ENCODE measurements at regions not wholly inside any gene's neighbourhood (a gene's known extent, or its start where the extent isn't known, plus 50 kb on each side); places are given as distances from the start of the nearest gene placed in this dataset.

DNA sequence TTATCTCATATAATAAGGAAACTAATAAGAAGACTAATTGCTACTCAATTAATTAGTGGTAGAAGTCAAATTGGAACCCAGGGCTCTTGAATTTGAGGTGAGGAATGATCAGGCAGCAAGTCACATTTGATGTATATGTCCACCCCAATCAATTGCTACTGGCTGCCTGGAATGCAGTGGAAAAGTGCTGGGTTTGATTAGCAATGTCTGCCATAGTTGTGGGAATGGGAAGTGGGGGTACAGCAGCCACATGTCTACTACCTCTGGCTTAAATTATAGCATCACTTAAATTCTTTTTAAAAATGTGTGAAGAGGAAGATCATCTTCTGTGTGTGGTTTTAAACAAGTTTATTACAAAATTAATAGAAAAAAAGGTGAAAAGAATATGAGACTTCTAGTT, 50.8 kb upstream of the NAV2 start:
- DNase-seq: no peak

DNA sequence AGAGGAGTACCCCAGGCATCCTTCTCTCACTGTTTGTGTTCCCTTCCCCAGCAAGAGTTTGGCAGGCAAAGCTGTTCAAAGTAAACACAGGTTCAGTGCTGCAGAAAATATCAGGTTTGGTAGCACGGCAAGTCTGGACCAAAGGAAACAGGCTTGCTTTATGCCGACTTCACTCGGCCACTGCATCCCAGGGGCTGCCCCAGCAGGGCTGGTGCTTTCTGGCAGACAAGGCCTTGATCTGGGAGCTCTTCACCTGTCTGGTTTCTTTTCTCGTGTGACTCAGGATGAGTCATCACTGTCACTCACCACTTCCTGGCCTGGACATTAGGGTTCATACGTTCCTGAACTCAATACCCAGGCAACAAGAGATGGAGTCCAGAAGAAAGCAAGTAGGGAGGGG, 52.6 kb upstream of the NAV2 start:
- no peak for DNase-seq

DNA sequence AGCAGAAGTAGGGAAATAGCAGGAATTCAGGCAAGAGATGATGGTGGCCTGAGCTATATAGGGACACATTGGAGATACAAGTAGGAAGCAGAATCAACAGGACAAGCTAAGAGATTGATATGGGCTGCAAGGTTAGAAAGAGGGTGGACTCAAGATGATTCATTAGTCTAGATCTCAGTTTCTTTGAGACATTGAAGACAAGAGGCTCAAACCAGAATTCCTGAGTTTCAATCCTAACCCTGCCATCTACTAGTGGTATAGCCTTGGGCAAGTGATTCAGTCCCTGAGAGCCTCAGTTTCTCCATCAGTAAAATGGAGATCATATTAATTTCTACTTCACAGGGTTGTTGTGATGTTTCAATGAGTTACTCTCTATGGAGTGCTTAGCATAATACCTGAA, 53.1 kb upstream of the NAV2 start:
- DNase-seq: no peak

DNA sequence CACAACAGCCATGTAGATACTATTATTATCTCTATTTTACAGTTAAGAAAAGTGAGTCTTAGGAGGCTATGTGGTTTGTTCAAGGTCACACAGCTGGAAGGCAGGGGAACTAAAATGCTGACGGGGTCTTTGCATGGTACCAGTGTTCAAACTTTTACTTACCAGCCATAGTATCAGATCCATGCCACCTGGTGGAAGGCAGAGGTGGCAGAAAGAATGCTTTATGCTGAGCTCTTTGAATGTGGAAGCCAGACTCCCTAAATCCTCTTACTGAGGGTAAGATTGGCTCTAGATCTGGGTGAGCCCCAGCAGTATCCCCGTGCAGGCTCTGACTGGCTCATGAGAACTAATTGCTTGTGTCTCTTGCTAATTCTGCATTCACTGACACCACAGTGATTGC, 54.3 kb upstream of the NAV2 start:
- no peak for DNase-seq

DNA sequence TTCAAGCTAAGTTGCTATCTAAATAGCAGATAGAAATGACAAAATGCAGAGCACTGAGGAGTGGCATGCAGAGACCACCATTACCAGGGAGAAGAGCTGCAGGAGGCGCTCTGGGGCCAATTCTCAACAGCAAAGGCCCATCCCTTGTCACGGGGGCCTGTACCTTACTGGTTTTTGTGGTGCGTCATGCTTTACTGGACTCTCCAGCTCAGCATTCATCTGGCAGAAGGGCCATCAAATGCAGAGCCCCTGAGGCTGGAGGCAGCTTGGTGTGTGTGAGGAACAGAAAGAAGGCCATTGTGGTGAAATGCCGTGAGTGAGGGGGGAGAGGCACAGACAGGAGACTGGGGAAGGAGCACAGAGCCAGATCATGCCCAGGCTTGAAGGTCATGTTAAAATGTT, 56.5 kb upstream of the NAV2 start:
- no peak for DNase-seq

DNA sequence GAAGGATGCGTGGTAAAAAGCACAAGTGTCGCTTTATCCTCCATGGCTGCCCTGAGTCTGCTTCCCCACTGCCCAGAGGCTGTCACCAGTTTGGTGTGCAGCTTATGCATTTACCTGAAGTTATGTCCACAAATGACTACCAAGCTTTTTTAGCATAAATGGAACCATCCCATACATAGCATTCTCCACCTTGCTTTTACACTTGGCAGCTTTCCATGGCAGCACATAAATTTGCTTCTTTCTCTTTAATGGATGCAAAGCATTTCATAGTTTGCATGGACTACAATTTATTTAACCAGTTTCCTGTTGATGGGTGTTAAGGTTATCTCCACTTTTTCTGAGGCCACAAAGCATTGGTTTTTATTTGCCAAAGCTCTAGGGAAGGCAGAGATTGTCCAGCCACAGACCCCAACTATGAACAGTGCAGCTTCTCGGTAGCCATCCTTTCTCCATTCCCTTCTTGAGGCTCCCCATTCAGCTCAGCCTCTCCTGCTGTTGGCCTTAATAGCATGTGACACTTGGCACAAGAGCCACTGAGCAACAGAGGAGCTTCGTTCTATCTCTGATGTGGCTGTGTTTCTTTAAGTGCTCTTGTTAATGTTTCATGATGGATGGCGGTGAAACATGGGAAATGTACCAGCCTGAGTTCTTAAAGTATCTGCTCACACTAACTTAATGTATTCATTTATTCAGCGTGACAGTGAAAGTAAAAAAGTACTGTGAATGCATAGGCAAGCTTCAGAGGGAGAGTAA, 59.8 kb upstream of the NAV2 start:
- DNase-seq: peak; percentile 56

DNA sequence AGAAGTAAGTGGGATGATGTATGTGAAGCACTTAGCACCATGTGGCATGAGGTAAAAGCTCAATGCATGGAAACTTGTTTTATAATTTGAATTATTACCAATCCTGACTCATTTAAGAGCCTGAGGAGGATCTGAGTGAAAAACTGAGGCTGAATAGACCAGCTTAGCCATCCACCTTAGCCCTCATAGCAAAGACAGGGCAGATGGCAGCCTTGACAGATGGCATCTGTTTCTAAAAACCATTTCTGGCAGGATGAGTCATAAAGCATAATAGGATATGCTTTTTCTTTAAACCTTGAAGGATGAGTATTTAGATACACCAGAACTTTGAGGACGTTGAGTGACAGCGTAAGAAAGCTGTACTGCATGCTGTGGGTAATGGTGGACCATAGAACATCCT, 61.0 kb upstream of the NAV2 start:
- no peak for DNase-seq

DNA sequence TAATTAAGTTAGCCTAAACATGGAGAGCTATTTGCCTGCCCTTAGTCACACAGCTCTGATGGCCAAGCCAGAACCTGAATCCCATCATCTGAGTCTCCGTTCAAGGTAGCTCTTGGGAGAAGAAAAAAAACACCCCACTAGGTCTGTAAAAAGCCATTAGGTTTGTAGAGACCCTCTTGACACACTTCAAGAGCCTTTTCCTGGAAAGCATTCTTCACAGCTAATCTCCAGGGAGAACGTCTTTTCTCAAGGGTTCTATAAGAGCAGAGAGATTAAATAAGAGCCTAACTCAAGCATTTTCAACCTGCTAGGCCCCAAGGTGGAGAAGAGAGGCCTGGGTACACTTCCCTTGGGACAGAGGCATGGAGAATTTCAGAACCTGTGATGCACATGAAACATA, 61.6 kb upstream of the NAV2 start:
- peak; percentile 97 for DNase-seq

DNA sequence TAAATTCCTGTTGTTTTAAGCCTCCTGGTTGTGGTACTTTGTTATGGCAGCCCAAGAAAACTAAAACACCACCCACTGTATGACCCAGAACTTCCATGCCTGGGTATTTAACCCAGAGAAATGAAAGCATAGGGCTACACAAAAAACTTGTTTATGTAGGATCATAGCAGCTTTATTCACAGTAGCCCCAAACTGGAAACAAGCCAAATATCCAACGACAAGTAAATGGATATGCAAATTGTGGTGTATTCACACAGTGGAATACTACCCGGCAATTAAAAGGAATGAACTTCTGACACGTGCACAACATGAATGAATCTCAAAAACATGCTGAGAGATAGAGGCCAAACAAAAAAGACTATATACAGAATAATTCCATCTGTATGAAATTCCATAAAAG, 62.2 kb upstream of the NAV2 start:
- no peak for DNase-seq

DNA sequence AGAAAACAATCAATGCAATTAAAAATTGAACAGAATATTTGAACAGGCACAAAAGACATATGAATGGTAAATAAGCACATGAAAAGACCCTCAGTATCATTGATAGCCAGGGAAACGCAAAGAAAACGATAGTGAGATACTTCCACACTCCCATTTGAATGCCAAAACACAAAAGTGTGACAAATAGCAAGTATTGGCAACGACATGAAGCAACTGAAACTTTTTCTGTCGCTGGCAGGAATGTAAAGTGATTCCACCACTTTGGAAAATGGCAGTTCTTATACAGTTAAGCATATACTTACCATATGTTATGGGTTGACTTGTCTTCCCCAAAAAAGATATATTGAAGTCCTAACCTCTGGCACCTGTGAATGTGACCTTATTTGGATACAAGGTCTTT, 62.9 kb upstream of the NAV2 start:
- no peak for DNase-seq

DNA sequence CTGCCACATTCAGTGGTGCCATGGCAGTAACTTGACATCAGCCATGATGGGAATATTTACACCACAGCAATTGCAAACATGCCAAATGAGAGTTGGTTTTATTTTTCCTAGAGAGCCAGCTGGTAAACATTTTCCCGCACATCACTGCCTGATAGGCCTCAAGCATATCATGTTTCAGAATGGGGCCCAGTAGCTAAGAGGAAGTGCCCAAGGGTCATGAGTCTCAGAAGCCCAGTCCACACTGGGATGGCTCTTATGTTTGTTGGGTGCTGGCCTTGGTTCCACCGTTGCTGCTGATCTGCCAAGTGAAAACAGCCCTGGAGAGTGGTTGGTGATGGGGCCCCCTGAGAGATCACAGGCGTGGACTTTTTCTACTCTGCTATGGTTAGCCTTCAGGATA, 64.3 kb upstream of the NAV2 start:
- DNase-seq: no peak

DNA sequence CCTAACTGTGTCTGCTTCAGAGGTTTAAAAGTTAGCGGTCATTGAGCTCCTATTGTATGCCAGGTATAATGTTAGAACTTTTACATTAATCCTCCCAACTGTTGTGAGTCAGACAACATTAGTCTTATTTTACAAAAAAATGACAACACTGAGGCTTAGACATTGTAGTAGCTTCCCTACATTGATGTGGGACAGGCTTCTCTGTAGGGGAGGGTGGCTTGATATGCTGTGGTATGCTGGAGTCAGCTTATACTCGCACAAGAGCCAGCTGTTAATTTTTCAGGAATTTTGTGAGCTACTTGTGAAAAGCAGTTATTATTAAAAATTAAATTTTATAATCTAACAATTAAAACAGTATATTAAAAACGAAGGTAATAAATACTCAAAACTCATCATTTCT, 64.8 kb upstream of the NAV2 start:
- no peak for DNase-seq

DNA sequence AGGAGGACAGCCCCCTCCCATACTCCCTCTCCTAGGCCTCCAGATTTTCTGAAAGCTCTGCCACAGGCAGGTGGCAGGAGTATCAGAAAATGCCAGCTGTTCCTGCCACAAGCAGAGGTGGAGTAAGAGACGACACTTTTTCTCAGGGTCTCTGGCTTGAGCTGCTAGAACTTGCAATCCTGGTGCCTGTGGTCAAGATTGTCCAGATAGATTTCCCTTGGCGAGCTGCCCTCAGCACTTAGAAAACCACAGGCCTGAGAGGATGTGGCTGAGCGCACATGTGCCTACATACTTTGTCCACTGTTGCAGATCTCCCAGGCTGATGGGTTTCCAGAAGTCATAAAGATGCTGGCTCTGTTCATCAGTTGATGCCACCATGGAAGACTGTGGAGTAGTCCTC, 65.7 kb upstream of the NAV2 start:
- DNase-seq: peak; percentile 24

DNA sequence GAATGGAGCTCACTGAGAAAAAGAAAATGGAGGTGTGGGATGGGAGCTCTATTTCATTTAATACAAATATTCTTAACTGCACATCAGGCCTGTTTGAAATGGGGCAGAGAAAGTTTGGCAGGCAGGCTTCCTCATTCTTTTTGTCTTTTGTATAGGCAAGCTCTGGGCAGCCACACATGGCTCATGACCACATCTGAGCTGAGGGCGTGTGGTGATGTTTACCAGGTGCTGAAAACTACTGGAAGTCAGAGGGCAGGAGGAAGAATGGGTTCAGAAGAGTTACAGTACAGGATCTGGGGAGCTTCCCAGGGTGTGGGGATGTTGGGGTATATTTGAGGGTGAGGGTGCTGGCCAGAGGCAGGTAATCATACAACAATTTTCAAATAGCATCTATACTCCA, 66.3 kb upstream of the NAV2 start:
- no peak for DNase-seq

DNA sequence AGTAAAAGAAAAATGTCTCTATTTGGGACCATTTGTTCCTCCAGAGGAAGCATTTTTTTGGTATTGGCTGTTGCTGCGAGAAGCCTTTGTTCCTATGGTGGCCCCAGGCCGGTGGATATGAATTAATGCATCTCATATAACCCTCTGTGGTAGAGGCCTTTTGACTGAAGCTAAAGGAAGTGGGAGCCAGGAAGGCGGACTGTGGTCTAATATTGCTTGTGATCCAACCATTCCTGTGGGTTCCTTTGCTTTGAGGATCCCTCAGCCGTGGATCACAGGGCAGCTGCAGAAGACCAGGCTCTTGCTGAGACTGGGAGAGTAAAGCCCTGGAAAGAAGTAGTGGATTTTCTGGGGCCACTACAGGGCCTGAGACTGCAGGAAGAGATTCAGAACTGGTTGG, 68.3 kb upstream of the NAV2 start:
- no peak for DNase-seq

DNA sequence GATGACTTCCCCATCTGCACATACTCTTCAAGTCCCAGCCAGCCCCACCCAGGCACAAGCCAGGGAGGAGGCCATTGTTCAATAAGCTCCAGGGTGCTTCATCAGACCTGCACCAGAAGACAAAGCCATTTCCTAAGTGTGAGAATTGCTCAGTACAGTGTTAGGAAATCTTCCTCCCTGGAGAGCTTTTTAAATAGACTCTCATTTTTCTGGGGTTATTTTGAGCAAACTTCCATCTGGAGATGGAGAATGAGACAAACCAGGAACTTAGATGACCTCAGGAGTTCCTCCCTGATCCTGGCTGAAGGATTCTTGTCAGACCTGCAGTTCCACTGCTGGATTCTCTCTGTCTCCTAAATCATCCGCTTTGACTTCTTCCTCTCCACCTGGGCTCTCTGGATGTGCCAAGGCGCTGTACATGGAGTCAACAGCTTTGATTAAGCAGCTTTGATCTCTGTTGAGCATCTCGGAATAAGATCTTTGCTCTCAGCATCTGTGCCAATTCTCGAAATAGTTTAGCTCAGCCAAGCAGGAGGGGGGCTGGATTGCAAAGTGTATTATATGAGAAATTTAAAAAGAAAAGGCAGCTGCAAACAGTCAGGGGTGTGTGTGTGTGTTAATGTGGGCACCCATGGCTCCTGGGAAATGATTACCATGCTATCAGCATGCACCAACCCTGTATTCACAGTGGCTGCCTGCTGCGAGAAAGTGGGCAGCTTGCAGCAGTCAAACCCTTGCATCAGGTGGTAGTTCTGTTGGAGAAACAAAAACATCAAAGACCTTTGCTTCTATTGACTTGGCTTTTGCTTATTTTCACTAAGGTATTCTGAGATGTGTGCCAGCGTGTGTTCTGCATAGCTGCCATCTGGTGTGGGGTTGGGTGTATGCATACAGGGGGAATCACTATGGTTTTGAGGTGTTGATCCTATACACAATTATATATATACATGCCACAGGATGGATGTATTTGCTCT, 70.2 kb upstream of the NAV2 start:
- DNase-seq: no peak

DNA sequence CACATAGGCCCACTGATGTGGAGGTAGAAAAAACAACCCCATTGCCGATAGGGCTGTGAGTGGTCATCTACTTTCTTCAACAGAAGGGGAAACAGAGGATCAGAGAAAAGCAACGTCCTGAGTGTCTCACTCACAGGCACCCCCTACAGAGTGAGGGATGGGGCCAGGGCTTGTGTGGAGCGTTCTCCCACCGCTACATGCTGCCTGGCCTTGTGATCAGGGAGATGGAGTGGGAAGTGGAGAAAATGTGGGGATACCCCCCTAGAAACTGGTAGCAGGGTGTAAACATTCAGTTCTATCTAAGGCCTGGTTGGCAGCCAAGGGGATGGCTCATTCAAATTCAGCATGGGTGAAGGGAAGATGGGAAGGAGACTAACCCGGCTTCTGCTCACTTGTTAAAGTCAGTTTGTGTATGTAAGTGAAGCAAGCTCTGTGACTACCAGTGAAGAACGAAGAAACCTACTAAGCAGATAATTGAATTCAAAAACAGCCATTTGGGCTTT, 73.0 kb upstream of the NAV2 start:
- DNase-seq: no peak

DNA sequence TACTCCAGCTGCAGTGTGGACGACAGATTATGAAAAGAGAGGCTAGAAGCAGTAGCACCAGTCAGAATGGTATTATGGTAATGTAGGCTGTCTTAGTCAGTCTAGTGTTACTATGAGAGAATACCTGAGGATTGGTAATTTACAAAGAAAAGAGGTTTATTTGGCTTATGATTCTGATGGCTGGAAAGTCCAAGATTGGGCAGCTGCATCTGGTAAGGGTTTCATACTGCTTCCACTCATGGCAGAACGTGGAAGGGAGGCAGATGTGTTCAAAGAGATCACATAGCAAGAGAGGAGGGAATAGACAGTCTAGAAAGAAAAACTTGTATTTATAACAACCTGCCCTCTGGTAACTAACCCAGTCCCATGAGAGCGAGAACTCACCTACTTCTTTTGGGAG, 77.3 kb upstream of the NAV2 start:
- DNase-seq: no peak

DNA sequence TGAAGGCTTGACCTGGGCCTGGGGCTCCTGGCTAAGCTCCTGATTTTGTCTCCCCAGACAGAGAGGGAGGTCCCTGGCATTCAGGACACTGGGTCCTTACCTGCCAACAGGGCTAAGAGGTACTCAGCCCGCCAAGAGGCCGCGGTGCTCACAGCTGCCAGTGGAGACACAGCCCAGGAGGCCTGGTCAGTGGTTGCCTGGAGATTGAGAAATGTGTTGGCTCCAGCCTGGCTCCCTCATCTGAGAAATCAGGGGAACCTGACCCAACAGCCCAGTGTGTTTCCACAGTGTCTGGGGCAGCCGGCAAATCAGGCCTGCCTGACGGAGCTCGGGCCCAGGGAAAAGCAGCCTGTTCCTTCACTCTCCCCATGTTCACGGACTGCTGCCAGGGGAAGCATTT, 79.4 kb upstream of the NAV2 start:
- DNase-seq: peak; percentile 79

DNA sequence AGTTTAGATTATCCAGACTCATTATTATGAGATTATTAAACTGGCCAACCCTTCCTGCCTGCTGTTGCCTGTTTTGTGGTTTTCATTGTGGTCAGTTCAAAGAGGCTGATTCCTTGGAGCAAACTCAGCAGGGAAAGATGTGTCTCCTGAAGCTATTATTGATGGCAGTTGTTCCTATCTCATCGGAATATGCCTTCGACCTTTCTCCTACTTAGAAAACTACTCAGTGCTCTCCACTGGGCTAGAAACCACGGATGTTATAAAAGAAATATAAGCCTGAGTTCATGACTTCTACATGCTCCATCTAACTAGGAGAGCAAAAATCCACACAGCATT, 80.2 kb upstream of the NAV2 start:
- DNase-seq: no peak

DNA sequence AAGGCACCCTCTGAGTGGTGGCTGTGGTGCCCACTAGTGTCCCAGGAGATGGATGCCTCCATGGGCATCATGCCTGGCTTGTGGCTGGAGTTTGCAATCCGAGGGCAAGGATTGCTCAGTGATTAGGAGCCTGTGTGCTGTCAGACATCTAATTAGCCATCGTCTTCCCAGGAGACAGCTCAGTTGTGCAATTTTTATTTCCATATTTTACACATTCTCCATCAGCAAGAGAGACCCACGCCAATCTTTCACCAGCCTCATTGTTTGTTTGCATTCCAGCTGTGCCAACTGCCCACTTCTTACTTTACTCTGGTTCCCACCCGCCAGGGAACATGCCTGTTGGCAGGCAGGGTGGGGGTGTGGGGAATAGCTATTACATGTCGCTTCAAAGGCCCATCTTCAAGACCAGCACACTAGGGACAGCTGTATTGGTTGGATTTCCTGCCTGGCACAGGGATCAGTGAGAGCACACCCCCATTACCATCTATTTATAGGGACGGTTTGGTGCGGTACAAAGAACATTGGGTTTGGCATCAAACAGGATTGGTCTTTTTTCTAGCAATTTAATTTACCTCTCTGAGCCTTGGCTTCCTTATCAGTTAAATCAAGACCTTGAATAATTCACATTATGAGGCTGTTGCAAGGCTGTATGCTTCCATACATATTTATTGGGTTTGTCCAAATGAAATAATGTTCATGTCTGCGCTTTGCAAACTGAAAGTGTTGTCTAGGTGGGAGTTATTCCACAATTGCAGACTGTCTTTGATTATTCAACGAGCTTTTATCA, 80.7 kb upstream of the NAV2 start:
- no peak for DNase-seq

DNA sequence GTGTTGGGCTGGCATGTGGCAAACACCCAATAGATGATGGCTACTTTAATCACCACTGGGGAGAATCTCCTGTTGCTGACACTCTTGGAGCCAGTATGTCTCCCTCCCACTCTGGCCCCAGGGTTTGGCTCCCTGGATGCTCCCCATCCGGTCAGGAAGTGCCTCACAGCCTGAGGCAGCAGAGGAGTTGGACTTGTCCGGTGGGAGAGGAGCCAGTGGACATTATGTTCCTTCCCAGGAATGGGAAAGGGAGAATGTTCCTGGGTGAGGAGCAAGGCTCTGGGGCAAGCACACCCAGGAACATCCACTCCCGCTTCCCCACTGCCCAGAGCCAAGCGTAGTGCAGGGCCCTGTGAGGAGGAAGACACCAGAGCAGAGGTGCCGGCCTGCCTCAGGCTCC, 84.6 kb upstream of the NAV2 start:
- DNase-seq: no peak

DNA sequence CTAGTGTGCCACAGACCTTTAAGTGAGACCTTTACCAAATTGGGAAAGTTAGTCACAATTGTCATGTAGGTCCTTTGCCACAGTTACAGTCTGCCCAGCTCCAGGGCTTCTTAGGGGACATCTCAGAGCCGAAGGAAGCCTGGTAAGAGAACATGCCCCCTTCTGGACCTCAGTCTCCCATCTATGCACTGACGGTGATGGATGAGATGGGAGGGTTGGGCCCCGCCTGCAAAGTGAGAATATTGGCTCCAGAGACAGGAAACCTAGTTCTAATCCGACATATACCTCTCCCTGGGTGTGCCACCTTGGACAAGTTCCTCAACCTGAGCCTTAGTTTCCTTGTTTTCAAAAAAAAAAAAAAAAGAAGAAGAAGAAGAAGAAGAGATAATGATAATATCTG, 85.1 kb upstream of the NAV2 start:
- no peak for DNase-seq

DNA sequence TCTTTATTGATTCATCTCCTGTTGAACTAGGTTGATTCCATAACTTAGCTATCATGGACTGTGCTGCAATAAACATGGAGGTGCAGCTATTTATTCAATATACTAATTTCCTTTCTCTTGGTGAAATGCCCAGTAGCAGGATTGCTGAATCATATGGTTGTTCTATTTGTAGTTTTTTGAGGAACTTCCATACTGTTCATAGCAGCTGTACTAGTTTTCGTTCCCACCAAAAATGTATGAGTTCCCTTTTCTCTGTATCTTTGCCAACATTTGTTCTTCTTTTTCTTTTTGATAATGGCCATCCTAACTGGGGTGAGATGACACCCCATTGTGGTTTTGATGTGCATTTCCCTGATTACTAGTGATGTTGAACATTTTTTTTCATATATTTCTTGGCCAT, 87.2 kb upstream of the NAV2 start:
- no peak for DNase-seq

Measured in DMS79 (cell line).